Upper lobe of left lung (tissue), 4 donors: ENCODE measurements at regions not wholly inside any gene's neighbourhood (a gene's known extent, or its start where the extent isn't known, plus 50 kb on each side); places are given as distances from the start of the nearest gene placed in this dataset.

Source experiments
- POLR2A ChIP-seq, 4 donors: fragments of 450-650 bp; IDR thresholded peaks; one replicate each; pipeline ENCODE4 v1.5.1; 2016 to 2017; ENCODE audit warnings: antibody characterized with exemption in 4 of 4, mild to moderate bottlenecking in 2 of 4
- TF ChIP-seq, protein P1 (sequence below), 6 experiments: fragments of 450-650 bp in 4 of 6; fragments of 200-600 bp in 2 of 6; sonication (generic) in 2 of 6; IDR thresholded peaks; one replicate each; pipeline ENCODE4 v1.5.1; 2016 to 2019; ENCODE audit warnings: antibody characterized with exemption in 6 of 6

DNA sequence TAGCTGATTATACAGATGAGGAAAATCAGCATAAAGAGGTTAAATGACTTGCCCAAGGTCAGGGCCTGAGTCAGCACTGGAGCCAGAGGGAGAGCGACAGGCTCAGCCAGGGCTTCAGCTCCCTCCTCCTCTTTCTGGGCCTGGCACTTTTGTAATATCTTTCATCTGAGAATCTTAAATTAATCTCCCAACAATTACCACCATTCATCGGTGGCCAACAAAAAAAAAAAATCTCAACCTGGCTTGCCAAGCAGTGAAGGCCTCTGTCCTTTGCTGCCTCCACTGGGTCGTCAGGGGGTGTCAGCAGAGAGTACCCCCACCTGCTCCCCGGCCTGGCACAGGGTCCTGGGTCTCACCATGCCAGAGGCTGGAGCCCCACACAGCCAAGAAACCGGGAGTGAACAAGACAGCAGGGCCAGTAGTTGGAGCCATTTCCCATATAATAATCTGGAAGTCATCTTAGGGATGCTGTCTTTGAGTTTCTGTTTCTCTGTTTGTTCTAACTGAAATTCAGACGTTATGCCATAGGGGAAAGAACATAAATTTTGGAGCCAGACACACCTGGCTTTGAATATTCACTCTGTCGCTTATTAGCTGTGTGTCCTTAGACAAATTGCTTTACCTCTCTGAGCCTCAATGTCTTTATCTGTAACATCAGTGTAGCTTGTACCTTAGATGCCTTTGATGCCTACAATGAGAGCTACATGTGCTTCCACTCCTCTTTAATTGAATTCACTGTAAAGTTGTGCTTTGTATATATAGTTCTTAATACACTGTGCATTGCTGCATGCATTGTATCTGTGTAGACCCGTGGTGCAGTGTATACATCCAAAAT, 299.9 kb upstream of the MSX2 start:
- no peak for TF ChIP-seq POLR2A (IDR thresholded peaks at IDR 0.05)
- TF ChIP-seq, protein P1, sequence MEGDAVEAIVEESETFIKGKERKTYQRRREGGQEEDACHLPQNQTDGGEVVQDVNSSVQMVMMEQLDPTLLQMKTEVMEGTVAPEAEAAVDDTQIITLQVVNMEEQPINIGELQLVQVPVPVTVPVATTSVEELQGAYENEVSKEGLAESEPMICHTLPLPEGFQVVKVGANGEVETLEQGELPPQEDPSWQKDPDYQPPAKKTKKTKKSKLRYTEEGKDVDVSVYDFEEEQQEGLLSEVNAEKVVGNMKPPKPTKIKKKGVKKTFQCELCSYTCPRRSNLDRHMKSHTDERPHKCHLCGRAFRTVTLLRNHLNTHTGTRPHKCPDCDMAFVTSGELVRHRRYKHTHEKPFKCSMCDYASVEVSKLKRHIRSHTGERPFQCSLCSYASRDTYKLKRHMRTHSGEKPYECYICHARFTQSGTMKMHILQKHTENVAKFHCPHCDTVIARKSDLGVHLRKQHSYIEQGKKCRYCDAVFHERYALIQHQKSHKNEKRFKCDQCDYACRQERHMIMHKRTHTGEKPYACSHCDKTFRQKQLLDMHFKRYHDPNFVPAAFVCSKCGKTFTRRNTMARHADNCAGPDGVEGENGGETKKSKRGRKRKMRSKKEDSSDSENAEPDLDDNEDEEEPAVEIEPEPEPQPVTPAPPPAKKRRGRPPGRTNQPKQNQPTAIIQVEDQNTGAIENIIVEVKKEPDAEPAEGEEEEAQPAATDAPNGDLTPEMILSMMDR (IDR thresholded peaks at IDR 0.05) = no peak
